HG03060 (cell line): ENCODE measurements at regions not wholly inside any gene's neighbourhood (a gene's known extent, or its start where the extent isn't known, plus 50 kb on each side); places are given as distances from the start of the nearest gene placed in this dataset.
"Not testable (repeated sequence)": the region's sequence is repeated elsewhere in the genome, so short reads cannot be mapped to it uniquely, and the experiment has no call there.

Experiments
- ATAC-seq: cut with Tn5 transposase; IDR thresholded peaks from one replicate; pipeline ENCODE4 v1.9.1; 2021; ENCODE audit warnings: low read depth, moderate number of reproducible peaks; ENCODE audit not compliant: unreplicated experiment

DNA sequence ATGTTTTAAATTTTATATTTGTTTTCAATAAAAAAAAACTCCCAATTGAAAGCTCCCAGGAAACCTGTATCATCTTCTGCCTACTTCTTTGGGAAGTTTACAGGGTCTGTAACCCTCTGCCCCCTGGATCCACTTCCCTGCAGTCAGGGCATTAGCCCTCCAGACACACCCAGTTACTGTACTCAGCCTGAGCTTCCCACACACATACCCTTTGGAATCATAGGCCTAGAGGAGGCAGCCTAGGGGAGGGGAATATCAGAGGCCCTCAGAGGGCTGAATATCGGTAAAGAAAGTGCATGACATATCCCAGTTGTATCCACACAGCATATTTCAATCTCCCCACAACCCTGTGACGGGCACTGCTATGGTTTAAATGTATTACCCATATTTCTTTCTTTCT, 56.2 kb upstream of the TFPI start:
- ATAC-seq: not testable (repeated sequence)

DNA sequence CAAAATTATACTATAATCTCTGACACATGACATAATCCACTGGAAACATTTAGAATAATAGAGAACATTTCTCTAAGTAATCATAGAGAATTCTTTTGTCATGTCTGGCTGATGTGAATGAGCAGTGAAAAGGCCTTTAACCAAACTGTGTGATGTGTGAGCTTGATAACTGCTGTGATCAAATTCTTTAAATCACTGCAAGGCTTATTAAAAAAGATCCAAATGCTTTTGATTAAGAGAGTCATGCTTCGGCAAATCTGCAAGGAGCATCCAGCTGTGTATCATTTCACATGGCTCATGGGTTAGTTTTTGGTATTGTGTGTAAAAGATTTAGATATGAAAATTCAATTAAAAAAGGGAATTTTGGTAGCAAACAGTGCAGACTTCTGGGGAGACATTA, 58.6 kb upstream of the TFPI start:
- ATAC-seq: no peak

DNA sequence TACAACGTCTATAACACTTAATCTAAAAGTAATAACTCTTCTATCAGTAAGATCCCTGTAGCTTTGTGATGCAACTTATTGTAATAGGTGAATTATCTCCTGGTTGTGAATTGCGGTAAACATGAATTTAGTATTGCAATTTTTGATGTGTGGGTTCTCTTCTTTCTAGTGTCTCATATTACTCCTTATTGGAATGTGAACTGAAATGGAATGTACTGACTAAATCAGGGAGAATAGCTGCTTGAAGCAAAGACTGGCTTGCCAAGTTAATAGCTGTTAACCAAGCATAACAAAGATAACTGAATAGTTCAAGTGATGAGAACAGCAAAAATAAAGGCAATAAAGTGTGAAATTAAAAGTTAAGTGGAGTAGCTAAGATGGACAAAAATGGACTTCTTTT, 60.5 kb upstream of the TFPI start:
- ATAC-seq: no peak

DNA sequence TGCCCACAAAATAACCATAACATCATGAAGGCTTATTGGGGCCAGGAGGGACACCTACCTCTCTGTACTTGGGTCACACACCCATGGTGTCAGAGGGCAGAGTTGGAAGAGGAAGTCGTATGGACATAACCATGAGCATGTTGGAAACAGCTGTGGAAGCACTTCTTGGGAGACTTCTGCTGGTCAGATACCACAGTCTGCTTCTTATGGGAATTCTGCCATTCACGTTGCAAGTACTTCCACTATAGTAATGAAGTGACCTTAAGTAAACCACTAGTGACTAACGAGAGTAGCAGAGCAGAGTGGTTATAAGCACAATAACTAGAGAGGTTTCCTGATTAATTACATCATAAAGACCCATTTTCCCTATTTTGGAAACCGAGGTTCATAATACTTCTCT, 61.1 kb upstream of the TFPI start:
- ATAC-seq: no peak

DNA sequence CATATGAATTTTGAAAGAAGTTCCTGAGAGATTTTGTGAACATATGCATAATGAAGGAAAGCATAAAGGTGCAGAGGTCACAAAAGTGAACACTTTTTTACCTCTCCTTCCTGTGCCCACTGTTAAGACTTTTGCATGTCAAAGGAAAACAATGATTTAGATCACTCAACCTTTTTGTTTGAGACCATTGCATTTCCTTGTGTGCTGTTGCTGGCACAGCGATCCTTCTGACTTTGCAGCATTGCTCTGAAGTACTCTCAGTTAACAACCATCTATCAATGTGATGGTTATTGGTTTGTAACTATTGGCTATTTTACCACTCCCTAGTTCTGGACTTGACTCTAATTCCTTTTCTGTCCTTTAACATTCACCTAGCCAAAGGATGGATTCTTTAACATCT, 61.7 kb upstream of the TFPI start:
- no peak for ATAC-seq

DNA sequence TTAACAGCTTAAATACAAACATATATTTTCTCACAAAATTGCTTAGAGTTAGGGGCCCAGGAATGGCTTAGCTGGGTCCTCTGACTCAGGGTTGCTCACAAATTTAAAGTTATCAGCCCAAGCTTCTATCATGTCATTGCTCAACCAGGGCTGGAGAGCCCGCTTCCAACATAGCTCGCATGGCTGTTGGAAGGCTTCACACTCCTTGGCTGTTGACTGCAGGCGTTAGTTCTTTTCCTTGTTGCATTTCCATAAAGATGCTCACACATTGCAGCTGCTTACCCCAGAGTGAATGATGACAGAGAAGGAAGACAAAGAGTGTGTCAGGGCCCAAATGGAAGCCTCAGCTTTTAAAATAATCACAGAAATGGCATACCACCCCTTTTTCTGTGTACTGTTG, 62.9 kb upstream of the TFPI start:
- ATAC-seq: no peak

DNA sequence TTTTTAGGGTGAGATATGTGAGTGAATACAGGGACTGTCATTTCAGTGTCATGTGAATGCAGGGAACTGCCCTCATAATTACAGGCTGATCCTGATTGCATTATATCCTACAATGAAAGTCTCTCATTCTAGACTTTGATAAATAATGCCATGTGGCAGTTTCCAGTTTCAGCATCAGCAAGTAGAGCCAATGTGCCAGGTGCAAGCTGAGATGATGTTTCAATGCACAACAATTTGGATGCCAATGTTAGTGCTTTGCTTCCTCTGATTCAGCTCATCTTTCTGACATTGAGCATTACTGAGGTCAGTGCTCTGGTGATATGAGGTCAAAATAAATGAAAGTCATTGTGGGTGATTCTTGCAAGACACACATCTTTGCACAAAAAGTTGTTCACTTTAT, 63.7 kb upstream of the TFPI start:
- no peak for ATAC-seq

DNA sequence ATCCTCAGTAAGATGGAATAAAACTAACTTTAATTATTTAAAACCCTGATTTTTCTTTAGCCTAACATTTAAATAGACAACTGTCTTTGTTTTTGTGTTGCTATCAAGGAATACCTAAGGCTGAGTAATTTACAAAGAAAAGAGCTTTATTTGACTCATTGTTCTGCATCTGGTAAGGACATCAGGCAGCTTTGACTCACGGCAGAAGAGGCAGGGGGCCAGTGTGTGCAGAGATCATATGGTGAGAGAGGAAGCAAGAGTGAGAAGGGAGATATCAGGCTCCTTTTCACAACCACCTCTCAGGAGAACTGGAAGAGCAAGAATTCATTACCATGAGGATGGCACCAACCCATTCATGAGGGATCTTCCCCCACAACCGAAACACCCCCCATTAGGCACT, 64.6 kb upstream of the TFPI start:
- no peak for ATAC-seq

DNA sequence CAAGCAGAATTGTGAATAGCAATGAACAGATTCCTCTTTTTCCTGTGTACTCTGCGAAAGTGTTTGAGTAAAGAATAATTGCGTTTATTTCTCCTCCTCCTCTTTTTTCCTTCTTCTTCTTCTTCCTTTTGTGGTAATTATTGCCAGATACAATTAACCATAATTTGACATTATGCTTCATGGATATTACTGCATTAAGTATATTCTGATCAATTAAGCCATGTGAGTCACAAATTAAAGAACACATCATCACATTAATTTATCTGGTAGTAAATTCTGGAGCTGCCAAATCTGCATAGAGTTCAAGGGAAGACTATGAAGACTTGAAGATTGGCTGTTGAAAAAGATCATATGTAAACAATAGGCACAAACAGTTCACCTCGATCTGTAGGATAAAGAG, 72.9 kb upstream of the TFPI start:
- ATAC-seq: no peak

DNA sequence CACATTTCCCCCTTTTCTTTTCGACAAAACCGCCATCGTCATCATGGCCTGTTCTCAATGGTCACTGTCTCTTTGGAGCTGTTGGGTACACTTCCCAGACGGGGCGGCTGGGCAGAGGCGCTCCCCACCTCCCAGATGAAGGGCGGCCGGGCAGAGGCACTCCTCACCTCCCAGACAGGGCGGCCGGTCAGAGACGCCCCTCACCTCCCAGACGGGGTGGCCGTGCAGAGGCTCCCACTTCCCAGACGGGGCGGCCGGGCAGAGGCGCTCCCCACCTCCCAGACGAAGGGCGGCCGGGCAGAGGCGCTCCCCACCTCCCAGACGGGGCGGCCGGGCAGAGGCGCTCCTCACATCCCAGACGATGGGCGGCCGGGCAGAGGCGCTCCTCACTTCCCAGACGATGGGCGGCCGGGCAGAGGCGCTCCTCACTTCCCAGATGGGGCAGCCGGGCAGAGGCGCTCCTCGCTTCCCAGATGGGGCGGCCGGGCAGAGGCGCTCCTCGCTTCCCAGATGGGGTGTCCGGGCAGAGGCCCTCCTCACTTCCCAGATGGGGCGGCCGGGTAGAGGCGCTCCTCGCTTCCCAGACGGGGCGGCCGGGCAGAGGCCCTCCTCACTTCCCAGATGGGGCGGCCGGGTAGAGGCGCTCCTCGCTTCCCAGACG, 82.6 kb upstream of the TFPI start:
- ATAC-seq: not testable (repeated sequence)

DNA sequence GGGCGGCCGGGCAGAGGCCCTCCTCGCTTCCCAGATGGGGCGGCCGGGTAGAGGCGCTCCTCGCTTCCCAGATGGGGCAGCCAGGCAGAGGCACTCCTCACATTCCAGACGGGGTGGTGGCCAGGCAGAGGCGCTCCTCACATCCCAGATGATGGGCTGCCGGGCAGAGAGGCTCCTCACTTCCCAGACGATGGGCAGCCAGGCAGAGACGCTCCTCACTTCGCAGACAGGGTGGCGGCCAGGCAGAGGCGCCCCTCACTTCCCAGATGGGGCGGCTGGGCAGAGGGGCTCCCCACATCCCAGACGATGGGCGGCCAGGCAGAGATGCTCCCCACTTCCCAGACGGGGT, 83.1 kb upstream of the TFPI start:
- ATAC-seq: not testable (repeated sequence)

DNA sequence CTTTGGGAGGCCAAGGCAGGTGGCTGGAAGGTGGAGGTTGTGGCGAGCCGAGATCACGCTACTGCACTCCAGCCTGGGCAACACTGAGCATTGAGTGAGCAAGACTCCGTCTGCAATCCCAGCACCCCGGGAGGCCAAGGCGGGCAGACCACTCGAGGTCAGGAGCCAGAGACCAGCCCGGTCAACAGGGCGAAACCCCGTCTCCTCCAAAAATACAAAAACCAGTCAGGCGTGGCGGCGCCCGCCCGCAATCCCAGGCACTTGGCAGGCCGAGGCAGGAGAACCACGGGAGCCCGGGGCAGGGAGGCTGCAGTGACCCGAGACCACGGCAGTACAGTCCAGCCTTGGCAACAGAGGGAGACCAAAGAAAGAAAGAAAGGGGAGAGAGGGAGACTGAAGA, 83.5 kb upstream of the TFPI start:
- ATAC-seq: not testable (repeated sequence)

DNA sequence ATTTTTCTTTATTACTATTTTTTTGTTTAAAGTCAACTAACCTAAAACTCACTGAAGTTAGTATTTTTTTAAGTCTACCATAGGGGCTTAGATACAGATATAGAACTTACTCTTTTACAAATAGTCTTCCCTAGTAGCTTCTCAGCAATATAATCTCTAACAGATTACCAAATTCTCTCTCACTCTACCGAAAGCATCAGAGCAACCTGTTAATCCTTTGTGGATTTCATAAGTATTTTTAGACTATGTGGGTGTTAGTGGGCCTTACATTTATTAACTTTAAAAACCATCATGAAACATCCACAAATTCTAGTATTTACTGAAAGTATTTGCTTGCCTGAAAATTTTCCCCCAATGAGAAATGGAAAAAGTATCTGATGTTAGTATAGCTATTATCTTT, 84.6 kb upstream of the TFPI start:
- ATAC-seq: no peak

DNA sequence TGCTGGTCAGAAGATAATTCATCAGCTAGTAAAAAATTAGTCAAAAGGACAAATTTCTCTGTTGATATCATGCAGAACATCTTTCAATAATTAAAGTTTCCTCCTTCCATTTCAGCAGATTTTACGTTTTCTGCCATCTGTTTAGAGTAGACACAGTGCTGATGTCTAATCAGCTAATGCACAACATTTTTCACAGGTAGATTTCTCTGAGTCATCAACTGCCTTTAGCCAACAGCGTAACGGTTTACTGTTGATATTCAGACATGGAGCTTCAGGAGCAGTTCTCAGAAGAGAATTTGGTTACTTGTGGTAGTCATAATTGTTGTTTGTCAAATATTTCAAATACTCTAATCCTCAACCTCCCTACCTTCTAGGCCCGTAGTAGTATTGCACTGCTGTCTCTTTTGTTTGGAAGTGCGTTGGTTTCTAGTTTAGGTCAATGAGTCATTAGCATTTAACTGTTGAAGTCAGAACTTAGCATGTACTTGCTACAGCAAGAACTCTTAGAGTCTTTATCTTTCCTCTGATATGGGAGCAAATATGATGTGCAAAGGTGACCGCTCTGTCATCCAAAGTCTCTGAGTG, 86.8 kb upstream of the TFPI start:
- ATAC-seq: no peak

DNA sequence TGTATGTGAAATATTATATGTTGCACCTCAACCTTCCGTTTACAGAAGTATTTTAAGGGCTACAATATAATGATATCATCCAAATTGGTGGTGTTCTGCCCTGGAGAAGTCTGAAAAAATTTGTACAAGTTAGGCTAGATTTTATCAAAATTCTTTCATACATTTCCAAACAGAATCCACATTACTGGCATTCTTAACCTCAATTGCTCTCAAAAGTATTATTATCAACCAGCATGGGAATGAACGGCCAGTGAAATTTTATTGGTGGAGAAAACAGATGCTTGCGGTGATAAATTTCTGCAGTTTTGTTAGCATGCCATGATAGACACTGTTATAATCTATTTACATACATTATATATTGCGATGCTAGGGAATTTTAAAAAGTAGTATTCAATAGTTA, 88.3 kb upstream of the TFPI start:
- ATAC-seq: no peak

DNA sequence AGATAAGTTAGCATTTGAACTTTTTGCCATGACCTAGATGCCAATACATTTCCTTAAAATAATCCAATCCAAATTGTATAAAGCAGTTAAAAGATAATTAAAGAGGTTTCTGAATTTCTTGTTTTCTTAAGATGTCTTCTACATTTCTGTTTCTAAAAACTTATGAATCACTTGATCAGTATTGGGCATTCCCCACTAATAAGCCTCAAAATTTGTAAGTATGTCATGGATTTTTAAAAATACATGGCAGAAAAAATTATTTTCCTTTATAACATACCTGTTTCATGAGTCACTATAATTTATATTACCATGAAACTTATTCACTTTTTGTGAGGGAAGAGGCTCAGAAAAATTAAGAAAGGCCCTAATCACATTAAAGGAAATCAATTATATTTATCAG, 90.3 kb upstream of the TFPI start:
- no peak for ATAC-seq

DNA sequence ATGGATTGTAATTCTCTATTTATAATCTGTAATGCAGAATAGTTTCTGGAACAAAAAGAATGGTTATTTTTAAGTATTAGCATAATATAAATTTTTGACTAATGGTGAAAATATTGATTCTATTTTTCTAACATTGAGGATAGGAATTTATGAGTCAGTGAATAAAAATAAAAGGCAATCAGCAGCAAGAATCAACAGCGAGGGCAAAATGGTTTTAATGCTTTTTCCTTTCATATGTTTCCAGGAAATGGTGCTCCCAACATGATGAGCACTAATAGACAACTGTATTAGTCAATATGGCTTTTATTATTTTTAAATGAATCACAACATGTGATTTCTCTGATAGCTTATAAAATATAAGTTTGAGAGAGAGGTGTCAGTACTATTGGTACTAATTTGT, 90.7 kb upstream of the TFPI start:
- ATAC-seq: no peak

DNA sequence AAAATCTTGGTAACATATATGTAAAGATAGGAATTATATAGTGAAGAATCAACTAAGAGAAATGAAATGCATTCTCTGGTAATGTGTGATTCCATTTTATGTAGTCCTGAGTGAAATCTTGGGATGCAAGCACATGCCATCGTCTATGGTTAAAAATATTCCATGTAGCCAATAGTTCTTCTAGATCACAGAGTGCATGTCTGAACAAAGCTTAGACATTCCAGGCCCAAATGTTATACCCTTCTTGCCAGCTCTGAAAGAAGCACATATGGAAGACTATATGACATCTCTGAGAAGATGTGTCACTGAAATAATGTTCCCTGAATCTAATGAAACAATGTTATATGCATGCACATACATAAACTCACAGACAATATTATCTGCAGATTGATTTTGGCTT, 92.3 kb upstream of the TFPI start:
- no peak for ATAC-seq

DNA sequence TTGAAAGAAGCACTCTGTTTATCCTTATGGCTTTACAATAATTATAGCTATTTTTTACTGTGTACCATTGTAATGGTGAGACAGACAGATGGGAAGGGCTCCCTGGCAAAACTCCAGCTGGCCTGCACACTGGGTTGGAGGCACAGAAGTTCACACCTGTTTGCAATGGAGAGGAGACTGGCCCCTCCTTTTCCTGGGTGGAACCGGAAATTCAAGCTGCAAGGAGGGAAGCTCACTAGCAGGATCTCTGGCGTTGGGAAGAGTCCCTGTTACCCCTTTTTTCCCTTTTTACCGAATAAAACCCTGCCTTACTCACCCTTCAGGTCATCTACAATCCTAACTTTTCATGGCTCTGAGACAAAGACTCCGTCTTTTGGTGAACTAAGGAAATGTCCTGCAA, 100.3 kb upstream of the TFPI start:
- no peak for ATAC-seq

DNA sequence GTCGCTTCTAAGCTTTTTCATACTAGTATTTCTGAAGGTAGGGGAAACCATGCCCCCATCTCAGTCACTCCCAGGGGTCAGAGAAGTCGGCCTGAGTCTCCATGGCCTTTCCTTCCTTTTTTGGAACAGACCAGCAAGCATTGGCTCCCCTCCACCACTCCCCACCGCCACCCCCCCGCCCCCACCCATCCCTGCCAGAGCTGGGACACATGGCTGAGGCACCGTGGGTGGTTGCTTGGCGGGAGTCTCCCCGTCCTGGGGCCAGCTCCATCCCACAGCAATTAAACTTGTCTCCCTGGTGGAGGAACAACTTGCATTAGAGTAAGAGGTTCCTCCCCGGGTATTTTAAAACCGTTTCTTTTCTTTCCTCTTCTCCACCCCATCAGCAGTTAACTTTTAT, 100.8 kb upstream of the TFPI start:
- ATAC-seq: no peak

DNA sequence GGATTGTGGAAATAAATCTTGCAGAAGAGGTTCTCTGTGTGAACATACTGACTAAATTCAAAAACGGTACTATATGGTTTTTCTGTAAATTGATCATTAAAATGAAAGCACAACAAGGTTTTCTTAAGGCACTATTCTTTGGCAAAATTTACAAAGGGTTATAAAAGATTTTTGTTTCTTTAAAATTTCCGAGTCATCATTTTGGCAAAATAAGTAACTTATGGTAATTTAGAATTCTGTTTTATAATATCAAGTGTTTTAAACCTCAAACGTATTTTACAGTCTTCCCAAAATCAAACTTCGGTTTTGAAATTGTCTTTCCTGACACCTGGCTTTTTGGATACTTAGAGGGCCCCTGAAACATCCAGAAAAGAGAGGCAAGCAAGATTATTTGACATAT, 101.9 kb upstream of the TFPI start:
- no peak for ATAC-seq

DNA sequence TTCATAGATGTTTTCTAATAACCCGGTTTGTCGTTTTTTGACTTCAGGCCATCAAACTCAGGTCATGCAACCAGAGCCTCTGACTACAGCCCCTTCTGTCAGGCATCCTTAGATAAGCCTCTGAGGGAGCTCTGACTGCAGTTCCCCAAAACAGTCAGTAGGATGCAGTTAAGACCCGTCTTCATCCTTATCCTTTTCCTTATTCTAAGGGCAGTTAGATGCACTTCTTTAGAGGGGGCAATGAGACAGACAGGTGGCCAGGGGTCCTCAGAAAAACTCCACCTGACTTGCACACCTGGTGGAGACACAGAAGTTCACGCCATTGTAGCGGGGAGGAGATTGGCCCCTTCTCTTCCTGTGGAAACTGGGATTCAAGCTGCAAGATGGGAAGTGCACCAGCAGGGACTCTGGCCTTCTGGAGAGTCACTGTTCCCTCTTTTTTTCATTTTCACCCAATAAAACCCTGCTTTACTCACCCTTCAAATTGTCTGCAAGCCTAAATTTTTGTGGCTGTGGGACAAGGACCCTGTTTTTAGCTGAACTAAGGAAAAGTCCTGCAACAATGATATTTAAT, 104.8 kb upstream of the TFPI start:
- ATAC-seq: no peak

DNA sequence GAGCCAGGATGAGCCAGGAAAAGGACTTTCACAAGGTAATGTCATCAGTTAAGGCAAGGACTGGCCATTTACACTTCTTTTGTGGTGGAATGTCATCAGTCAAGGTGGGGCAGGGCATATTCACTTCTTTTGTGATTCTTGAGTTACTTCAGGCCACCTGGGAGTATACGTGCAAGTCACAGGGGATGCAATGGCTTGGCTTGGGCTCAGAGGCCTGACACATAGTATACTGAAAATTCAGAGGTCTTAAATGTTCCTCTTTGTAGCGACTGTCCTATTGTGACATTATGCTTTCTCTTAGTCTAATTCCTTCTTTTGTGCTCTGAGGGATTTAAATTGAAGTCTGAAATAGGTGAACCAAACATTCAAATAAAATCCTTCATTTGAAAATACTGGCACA, 121.8 kb upstream of the TFPI start:
- not testable (repeated sequence) for ATAC-seq
